ENCODE measurements at regions not wholly inside any gene's neighbourhood (a gene's known extent, or its start where the extent isn't known, plus 50 kb on each side); places are given as distances from the start of the nearest gene placed in this dataset.

- DNase-seq, result no peak
Measured at GRCh38 chr11:79570104-79570503, 129.3 kb upstream of the TENM4 start.

GRCh38 chr11:79564288-79564925 lies 123.6 kb upstream of the TENM4 start:
- no peak for DNase-seq

- DNase-seq, result no peak
Measured at GRCh38 chr11:79561496-79561895, 120.7 kb upstream of the TENM4 start.

GRCh38 chr11:79550809-79551208 lies 110.0 kb upstream of the TENM4 start:
- DNase-seq, result no peak

- DNase-seq, result no peak
Measured at GRCh38 chr11:79547256-79547655, 106.4 kb upstream of the TENM4 start.

GRCh38 chr11:79546351-79546750 lies 105.5 kb upstream of the TENM4 start:
- DNase-seq, result no peak

- no peak for DNase-seq
Measured at GRCh38 chr11:79544361-79544760, 103.5 kb upstream of the TENM4 start.

- DNase-seq, result no peak
Measured at GRCh38 chr11:79543101-79543500, 102.3 kb upstream of the TENM4 start.

- DNase-seq, result no peak
Measured at GRCh38 chr11:79541466-79541865, 100.6 kb upstream of the TENM4 start.

- DNase-seq, result no peak
Measured at GRCh38 chr11:79538775-79539174, 97.9 kb upstream of the TENM4 start.

- DNase-seq, result no peak
Measured at GRCh38 chr11:79536155-79536917, 95.5 kb upstream of the TENM4 start.

- no peak for DNase-seq
Measured at GRCh38 chr11:79535606-79536005, 94.8 kb upstream of the TENM4 start.

GRCh38 chr11:79525257-79525656 lies 84.4 kb upstream of the TENM4 start:
- DNase-seq, result no peak

GRCh38 chr11:79522626-79523025 lies 81.8 kb upstream of the TENM4 start:
- DNase-seq, result no peak

GRCh38 chr11:79520086-79520485 lies 79.3 kb upstream of the TENM4 start:
- DNase-seq, result no peak

- no peak for DNase-seq
Measured at GRCh38 chr11:79515781-79516180, 75.0 kb upstream of the TENM4 start.

GRCh38 chr11:79514695-79515094 lies 73.9 kb upstream of the TENM4 start:
- DNase-seq, result no peak

GRCh38 chr11:79514290-79514689 lies 73.5 kb upstream of the TENM4 start:
- no peak for DNase-seq

- DNase-seq, result no peak
Measured at GRCh38 chr11:79512706-79513469, 72.1 kb upstream of the TENM4 start.

- no peak for DNase-seq
Measured at GRCh38 chr11:79510960-79511359, 70.1 kb upstream of the TENM4 start.

GRCh38 chr11:79508461-79508860 lies 67.6 kb upstream of the TENM4 start:
- DNase-seq, result no peak

- DNase-seq, result no peak
Measured at GRCh38 chr11:79507706-79508105, 66.9 kb upstream of the TENM4 start.

GRCh38 chr11:79506734-79507344 lies 66.0 kb upstream of the TENM4 start:
- no peak for DNase-seq

- no peak for DNase-seq
Measured at GRCh38 chr11:79506124-79506523, 65.3 kb upstream of the TENM4 start.
